NK-92 treated with Interleukin-12 subunit alpha and Interleukin-12 subunit beta, amount 100 ng/mL, for 24 hours (cell line): ENCODE measurements at regions not wholly inside any gene's neighbourhood (a gene's known extent, or its start where the extent isn't known, plus 50 kb on each side); places are given as distances from the start of the nearest gene placed in this dataset.

ENCODE experiments used
- DNase-seq: peaks from one replicate; lab custom pipeline; 2025; lab: John Stamatoyannopoulos, UW

DNA sequence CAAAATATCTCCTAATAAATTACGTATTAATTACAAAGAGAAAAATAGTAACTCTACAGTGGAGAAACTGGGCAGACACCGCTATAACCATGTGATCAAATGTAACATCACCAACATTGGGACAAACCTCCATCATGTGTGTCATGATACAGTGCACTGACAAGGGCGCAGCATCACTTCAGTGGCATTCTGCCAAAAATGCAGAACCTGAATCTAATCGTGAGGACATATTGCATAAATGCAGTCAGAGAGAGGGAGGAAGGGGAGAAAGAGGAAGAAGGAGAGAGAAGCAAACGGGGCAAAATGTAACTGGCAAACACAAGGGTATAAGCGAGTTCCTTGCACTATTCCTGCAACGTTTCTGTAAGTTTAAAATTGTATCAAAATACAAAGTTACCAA is 74.2 kb upstream of the MARCHF10 start:
- DNase-seq: no peak

- DNase-seq: no peak
Observed at GRCh38 chr17:62880120-62880519, 72.0 kb upstream of the MARCHF10 start.

DNA sequence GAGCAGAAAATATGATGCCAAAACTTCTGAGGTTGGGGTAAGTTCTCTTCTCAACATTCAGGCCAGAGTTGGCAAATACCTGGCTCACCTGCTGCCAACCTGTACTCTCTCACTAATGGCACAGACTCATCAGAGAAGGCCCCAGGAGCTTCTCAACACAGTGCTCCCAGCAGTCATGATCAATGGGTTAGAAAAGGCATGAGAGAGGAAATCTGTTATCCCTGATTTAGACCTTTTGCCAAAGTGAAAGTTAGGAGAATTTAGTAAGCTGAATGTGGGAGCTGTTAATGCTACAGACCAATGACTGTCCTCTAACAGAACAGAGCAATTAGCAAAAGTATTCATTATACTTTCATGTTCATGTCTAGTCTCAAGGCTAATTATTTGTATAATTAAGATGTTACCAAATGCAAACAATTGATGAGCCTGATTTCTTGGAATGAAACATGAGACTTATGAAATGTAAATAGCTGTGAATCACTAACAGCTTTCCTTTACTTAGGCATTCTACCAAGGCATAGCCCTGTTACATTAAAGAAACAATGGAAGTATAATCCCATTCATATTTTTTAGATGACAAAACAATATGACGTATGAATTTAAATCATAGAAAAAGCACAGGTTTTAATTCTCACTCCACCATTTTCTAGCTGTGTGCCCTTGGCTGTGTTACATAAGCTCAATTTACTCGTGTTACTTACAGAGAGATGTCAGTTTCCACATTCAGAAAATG is 68.7 kb upstream of the MARCHF10 start:
- no peak for DNase-seq

- no peak for DNase-seq
Observed at GRCh38 chr17:62876063-62876462, 67.9 kb upstream of the MARCHF10 start.

- no peak for DNase-seq
Observed at GRCh38 chr17:62875296-62875695, 67.2 kb upstream of the MARCHF10 start.

DNA sequence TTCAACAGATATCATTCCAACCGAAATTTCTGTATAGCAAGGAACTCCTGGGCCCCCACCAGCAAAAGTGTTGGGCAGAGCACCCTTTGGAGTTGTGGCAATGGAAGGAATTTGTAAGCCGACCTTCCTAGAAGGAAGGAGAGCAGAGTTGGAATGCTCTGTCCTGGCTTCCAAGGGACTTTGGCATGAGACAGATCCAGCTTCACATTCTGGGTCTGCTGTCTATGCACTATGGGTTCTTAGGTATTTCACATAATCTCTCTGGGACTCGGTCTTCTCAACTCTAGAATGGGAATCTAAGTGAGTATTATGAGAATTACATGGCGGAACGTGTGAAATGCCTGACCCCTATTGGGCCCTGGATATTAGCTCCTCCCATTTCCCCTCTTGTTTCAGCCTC is 63.2 kb upstream of the MARCHF10 start:
- DNase-seq: no peak

GRCh38 chr17:62870552-62870971 is 62.4 kb upstream of the MARCHF10 start:
- DNase-seq: no peak

DNA sequence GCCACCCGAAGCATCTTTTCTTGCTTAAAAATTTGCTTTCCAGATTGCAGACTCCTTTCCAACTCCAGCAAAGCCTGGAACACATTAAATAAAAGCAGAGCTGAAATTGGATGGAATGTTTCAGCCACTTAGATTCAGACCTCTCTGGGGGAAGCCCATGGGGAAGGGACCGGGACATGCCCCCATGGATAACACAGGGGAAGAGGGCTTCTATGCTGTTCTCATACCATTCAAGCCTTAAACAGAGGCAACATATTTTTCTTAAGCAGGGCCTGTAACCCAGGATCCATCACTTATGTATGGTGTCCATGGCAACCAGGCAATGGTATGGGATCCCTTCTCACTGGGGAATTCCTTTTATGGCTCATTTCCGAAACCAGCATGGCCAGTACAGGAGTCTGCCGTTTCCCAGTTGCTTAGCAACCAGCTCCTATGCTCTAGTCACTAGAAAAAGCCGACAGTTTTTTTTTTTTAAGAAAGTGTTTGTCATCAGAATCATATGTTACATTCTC is 62.0 kb upstream of the MARCHF10 start:
- DNase-seq: no peak

GRCh38 chr17:62868723-62869122 is 60.6 kb upstream of the MARCHF10 start:
- no peak for DNase-seq

GRCh38 chr17:62868008-62868407 is 59.9 kb upstream of the MARCHF10 start:
- DNase-seq: no peak

- no peak for DNase-seq
Observed at GRCh38 chr17:62867303-62867702, 59.2 kb upstream of the MARCHF10 start.

GRCh38 chr17:62866471-62866870 is 58.4 kb upstream of the MARCHF10 start:
- no peak for DNase-seq

DNA sequence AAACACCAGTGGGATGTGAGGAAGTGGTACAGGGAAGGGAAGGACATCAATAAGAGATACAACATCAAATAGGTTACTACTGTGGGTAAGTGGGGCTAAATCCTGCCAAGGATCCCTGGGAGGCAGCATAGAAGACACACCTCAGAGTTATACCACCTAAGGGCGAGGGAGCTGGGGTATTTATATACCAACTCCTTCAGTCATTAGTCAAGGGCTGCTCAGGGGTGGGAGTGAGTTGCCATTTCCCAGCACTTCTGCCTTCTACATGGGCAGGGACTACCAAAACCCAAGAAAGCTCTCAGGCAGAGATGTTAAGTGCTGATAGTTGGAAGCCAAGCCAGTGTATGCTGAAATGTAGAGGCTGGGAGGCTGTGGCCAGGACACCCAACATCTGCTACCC is 57.5 kb upstream of the MARCHF10 start:
- no peak for DNase-seq

DNA sequence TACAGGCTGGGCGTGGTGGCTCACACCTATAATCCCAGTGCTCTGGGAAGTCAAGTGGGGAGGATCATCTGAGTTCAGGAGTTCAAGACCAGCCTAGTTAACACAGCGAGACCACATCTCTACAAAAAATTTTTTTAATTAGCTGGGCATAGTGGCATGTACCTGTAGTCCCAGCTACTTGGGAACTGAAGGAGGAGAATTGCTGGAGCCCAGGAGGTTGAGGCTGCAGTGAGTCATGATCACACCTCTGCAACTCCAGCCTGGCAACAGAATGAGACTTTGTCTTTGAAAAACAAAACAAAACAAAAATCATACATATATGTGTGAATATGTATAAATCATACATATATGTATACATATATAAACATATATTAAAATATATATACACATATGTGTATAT is 54.1 kb upstream of the MARCHF10 start:
- DNase-seq: no peak

GRCh38 chr17:62860962-62861873 is 53.1 kb upstream of the MARCHF10 start:
- DNase-seq: no peak

DNA sequence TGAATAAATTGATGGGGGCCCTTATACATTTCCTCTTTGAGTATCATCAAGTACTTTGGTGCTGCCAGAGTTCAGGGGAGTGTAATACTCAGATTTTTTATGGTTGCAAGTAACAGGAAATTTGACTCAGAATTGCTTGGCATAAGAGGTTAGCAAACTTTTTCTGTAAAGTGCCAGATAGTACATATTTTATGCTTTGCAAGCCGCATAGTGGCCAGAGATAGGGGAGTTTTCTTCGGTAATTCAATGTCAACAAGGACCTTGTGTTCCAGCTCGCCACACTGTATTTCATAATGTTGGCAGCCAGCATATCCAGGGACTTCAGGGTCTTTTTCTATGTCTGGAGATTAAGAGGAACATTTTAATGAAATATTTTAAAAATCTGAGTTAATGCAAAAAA is 51.0 kb upstream of the MARCHF10 start:
- DNase-seq: no peak
